Glutamatergic neuron (in vitro differentiated cells): ENCODE measurements at regions not wholly inside any gene's neighbourhood (a gene's known extent, or its start where the extent isn't known, plus 50 kb on each side); places are given as distances from the start of the nearest gene placed in this dataset.
"Not testable (repeated sequence)": the region's sequence is repeated elsewhere in the genome, so short reads cannot be mapped to it uniquely, and the experiment has no call there.

Source experiments
- DNase-seq: peaks from one replicate; pipeline ENCODE4 v3.0.0; 2022
- H3K27ac Mint-ChIP-seq: one replicate; pipeline ENCODE4 v1.8.0; 2020; ENCODE audit warnings: mild to moderate bottlenecking, mixed read lengths, inconsistent platforms; ENCODE audit not compliant: unreplicated experiment
- H3K27me3 Mint-ChIP-seq: one replicate; pipeline ENCODE4 v1.8.0; 2020; ENCODE audit warnings: mild to moderate bottlenecking, moderate library complexity, mixed read lengths, inconsistent platforms; ENCODE audit not compliant: unreplicated experiment
- H3K36me3 Mint-ChIP-seq: one replicate; pipeline ENCODE4 v1.8.0; 2020; ENCODE audit warnings: mild to moderate bottlenecking, mixed read lengths, inconsistent platforms; ENCODE audit not compliant: unreplicated experiment
- H3K4me1 Mint-ChIP-seq: one replicate; pipeline ENCODE4 v1.8.0; 2020; ENCODE audit warnings: mild to moderate bottlenecking, low read depth, mixed read lengths, inconsistent platforms; ENCODE audit not compliant: unreplicated experiment
- H3K4me3 Mint-ChIP-seq: one replicate; pipeline ENCODE4 v1.8.0; 2020; ENCODE audit warnings: mild to moderate bottlenecking, mixed read lengths, inconsistent platforms; ENCODE audit not compliant: unreplicated experiment
- H3K9me3 Mint-ChIP-seq: one replicate; pipeline ENCODE4 v1.8.0; 2020; ENCODE audit warnings: mild to moderate bottlenecking, moderate library complexity, mixed read lengths, inconsistent platforms; ENCODE audit not compliant: unreplicated experiment
- CTCF ChIP-seq: fragments of 200-600 bp; sonication (generic); IDR thresholded peaks from one replicate; pipeline ENCODE4 v1.5.0; 2021; ENCODE audit not compliant: partially characterized antibody, unreplicated experiment

GRCh38 chr9:82488313-82489200 lies 500.0 kb downstream of the SPATA31D1 start:
- TF ChIP-seq CTCF = no peak
- Mint-ChIP-seq H3K27me3 (no peaks in the 10 kb centered on the region), H3K4me1 (no peaks in the 10 kb centered on the region), H3K36me3 (no peaks in the 10 kb centered on the region), H3K9me3 (no peaks in the 10 kb centered on the region), H3K4me3 (no peak overlapping the region), H3K27ac (no peak overlapping the region)
- DNase-seq = no peak

DNA sequence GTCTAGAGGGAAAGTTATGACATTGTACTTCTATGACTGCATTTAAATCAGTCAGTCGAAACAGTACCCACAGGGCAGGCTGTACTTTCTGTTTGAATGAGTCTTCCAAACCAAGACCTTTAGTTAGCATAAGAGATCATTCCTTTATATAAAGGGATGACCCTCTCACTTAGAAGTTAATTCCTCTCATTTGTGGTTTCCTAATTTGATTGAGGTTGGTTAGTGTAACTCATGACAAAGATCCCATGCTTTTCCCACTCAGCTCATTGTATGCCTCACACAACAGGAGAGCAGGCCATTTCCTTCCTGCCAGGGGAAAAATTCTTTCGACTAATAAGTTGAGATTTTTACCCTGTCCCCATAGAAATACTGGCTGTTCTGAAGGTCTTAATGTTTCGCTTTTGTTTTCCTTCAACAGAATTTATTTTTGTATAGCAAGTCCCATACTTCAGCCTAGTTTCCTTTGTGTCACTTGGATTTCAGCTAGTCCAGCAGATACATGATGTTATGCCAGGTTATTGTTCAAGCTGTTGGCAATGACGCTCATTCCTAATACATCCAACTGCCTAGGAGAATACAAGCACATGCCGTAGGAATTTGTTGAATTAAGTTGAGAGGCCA lies 500.7 kb downstream of the SPATA31D1 start:
- no peaks in the 10 kb centered on the region for H3K27me3 Mint-ChIP-seq
- H3K4me1 Mint-ChIP-seq = no peaks in the 10 kb centered on the region
- no peak for TF ChIP-seq CTCF
- no peaks in the 10 kb centered on the region for H3K9me3 Mint-ChIP-seq
- H3K27ac Mint-ChIP-seq = no peak overlapping the region
- no peaks in the 10 kb centered on the region for H3K36me3 Mint-ChIP-seq
- DNase-seq = no peak
- H3K4me3 Mint-ChIP-seq = no peak overlapping the region

GRCh38 chr9:82490019-82490499 lies 501.5 kb downstream of the SPATA31D1 start:
- H3K36me3 Mint-ChIP-seq = no peaks in the 10 kb centered on the region
- H3K4me1 Mint-ChIP-seq = no peaks in the 10 kb centered on the region
- no peaks in the 10 kb centered on the region for H3K27me3 Mint-ChIP-seq
- DNase-seq = no peak
- TF ChIP-seq CTCF = no peak
- no peak overlapping the region for H3K4me3 Mint-ChIP-seq
- H3K9me3 Mint-ChIP-seq = no peaks in the 10 kb centered on the region
- no peak overlapping the region for H3K27ac Mint-ChIP-seq

GRCh38 chr9:82490821-82491220 lies 502.2 kb downstream of the SPATA31D1 start:
- not testable (repeated sequence) for DNase-seq, H3K27me3 Mint-ChIP-seq, H3K36me3 Mint-ChIP-seq, H3K9me3 Mint-ChIP-seq, H3K4me3 Mint-ChIP-seq, H3K27ac Mint-ChIP-seq, H3K4me1 Mint-ChIP-seq

GRCh38 chr9:82491604-82492003 lies 503.0 kb downstream of the SPATA31D1 start:
- Mint-ChIP-seq H3K4me1 (no peaks in the 10 kb centered on the region), H3K4me3 (no peak overlapping the region), H3K9me3 (no peaks in the 10 kb centered on the region), H3K27ac (no peak overlapping the region), H3K36me3 (peaks cover 2% of the 10 kb centered on the region), H3K27me3 (no peaks in the 10 kb centered on the region)
- no peak for TF ChIP-seq CTCF
- no peak for DNase-seq
